PC-3 (cell line): ENCODE measurements at regions not wholly inside any gene's neighbourhood (a gene's known extent, or its start where the extent isn't known, plus 50 kb on each side); places are given as distances from the start of the nearest gene placed in this dataset.
A peak's percentile ranks its signal among the peaks of the same experiment; 100 is the strongest.

ENCODE experiments used
- ATAC-seq: fragments of 200-7000 bp; cut with Tn5 transposase; 2 replicates; pipeline ENCODE4 v1.9.1; 2020; ENCODE audit warnings: mild to moderate bottlenecking, moderate library complexity
- BruUV-seq: library from RNA; stranded (reverse); fragments of 400-500 nt; replicated peaks from 2 replicates; lab custom pipeline; 2021; lab: Mats Ljungman, UMichigan
- CTCF ChIA-PET: fragments of 300-600 bp; sonication (Branson Sonifier 250); formaldehyde crosslinking; loops from one replicate; lab custom pipeline; 2022; ENCODE audit warnings: antibody characterized with exemption; lab: Charles Lee
- POLR2A ChIA-PET: fragments of 300-600 bp; sonication (Branson Sonifier 250); formaldehyde crosslinking; loops from one replicate; lab custom pipeline; 2022; ENCODE audit warnings: antibody characterized with exemption; ENCODE audit not compliant: unreplicated experiment; lab: Charles Lee
- DNase-seq: peaks from one replicate; pipeline ENCODE4 v3.0.0-alpha.2; 2015
- H2AFZ ChIP-seq: fragments of 300-600 bp; sonication (generic); 2 replicates; pipeline ENCODE4 v1.6.0; 2016; ENCODE audit warnings: antibody characterized with exemption, low read length
- H3F3A ChIP-seq: fragments of 300-600 bp; sonication (generic); one replicate; pipeline ENCODE4 v1.6.0; 2017; ENCODE audit warnings: antibody characterized with exemption, low read length, control low read depth, mild to moderate bottlenecking; ENCODE audit not compliant: unreplicated experiment
- H3K27ac ChIP-seq: fragments of 300-600 bp; sonication (generic); 2 replicates; pipeline ENCODE4 v1.5.1; 2016; ENCODE audit warnings: mild to moderate bottlenecking, low read length
- H3K27me3 ChIP-seq: fragments of 300-600 bp; sonication (generic); 2 replicates; pipeline ENCODE4 v1.6.1; 2016; ENCODE audit warnings: low read length, mixed read lengths
- H3K36me3 ChIP-seq: fragments of 300-600 bp; sonication (generic); 2 replicates; pipeline ENCODE4 v1.6.1; 2016; ENCODE audit warnings: low read depth, mixed run types, low read length, mixed read lengths
- H3K4me1 ChIP-seq: fragments of 300-600 bp; sonication (generic); 2 replicates; pipeline ENCODE4 v1.5.1; 2016; ENCODE audit warnings: low read length; ENCODE audit not compliant: insufficient read depth
- H3K4me2 ChIP-seq: fragments of 300-600 bp; sonication (generic); 2 replicates; pipeline ENCODE4 v1.6.0; 2016; ENCODE audit warnings: low read length
- H3K4me3 ChIP-seq: fragments of 300-600 bp; sonication (generic); 2 replicates; pipeline ENCODE4 v1.5.1; 2016; ENCODE audit warnings: mild to moderate bottlenecking, low read length, mixed read lengths
- H3K79me2 ChIP-seq: fragments of 300-600 bp; sonication (generic); 2 replicates; pipeline ENCODE4 v1.6.1; 2017; ENCODE audit warnings: low read length, mixed read lengths
- H3K9ac ChIP-seq: fragments of 300-600 bp; sonication (generic); 2 replicates; pipeline ENCODE4 v1.6.0; 2016; ENCODE audit warnings: mild to moderate bottlenecking, low read length
- H3K9me2 ChIP-seq: fragments of 300-600 bp; sonication (generic); replicated peaks from 2 replicates; pipeline ENCODE4 v1.6.1; 2016; ENCODE audit warnings: mixed run types, low read length, mixed read lengths
- H3K9me3 ChIP-seq: fragments of 300-600 bp; sonication (generic); 2 replicates; pipeline ENCODE4 v1.6.1; 2016; ENCODE audit warnings: low read length, mixed read lengths
- H4K20me1 ChIP-seq: fragments of 300-600 bp; sonication (generic); 2 replicates; pipeline ENCODE4 v1.6.1; 2016; ENCODE audit warnings: low read length, mixed read lengths
- CTCF ChIP-seq: fragments of 300-600 bp; sonication (generic); conservative IDR thresholded peaks from 2 replicates; pipeline ENCODE4 v1.5.1; 2017; ENCODE audit warnings: antibody characterized with exemption, low read depth, mild to moderate bottlenecking, low read length
- EZH2 ChIP-seq: fragments of 300-600 bp; sonication (generic); IDR thresholded peaks from one replicate; pipeline ENCODE4 v1.6.1; 2017; ENCODE audit warnings: antibody characterized with exemption, mild to moderate bottlenecking, low read length; ENCODE audit not compliant: unreplicated experiment
- EZH2phosphoT487 ChIP-seq: fragments of 300-600 bp; sonication (generic); IDR thresholded peaks from 2 replicates; pipeline ENCODE4 v1.6.1; 2018; ENCODE audit warnings: mild to moderate bottlenecking, antibody characterized with exemption, low read length, borderline replicate concordance
- intact Hi-C: fragments of 100-400 bp; cut with micrococcal nuclease; formaldehyde crosslinking; loops from 2 replicates; pipeline ENCODE4 v1.9.0; 2023

- Histone ChIP-seq H3K4me3 (no peak overlapping the region), H3K9ac (no peak overlapping the region), H3F3A (no peaks in the 10 kb centered on the region), H4K20me1 (no peaks in the 10 kb centered on the region), H3K9me3 (no peaks in the 10 kb centered on the region), H2AFZ (no peak overlapping the region), H3K27me3 (0 out of 2 replicates have a peak, but pooled peaks cover 4% of the 10 kb centered on the region), H3K79me2 (no peaks in the 10 kb centered on the region), H3K9me2 (no peaks in the 10 kb centered on the region), H3K4me2 (no peak overlapping the region), H3K4me1 (no peaks in the 10 kb centered on the region), H3K36me3 (no peaks in the 10 kb centered on the region), H3K27ac (no peak overlapping the region)
- TF ChIP-seq EZH2 (no peak), CTCF (no peak), EZH2phosphoT487 (no peak)
- POLR2A ChIA-PET: no interaction called here
- CTCF ChIA-PET: no interaction called here
- DNase-seq (no peak), ATAC-seq (no peak)
- intact Hi-C loops: no loop called here
- no TSS peak for BruUV-seq
These were observed 80.1 kb upstream of the FZD8 start for GRCh38 chr10:35722226-35722625.

GRCh38 chr10:35720366-35720765, 78.3 kb upstream of the FZD8 start:
- Histone ChIP-seq H3K4me1 (no peaks in the 10 kb centered on the region), H3F3A (no peaks in the 10 kb centered on the region), H4K20me1 (no peaks in the 10 kb centered on the region), H3K79me2 (no peaks in the 10 kb centered on the region), H3K27ac (no peak overlapping the region), H3K4me3 (no peak overlapping the region), H3K9me2 (no peaks in the 10 kb centered on the region), H3K9ac (no peak overlapping the region), H3K9me3 (no peaks in the 10 kb centered on the region), H3K27me3 (0 out of 2 replicates have a peak, but pooled peaks cover 4% of the 10 kb centered on the region), H2AFZ (no peak overlapping the region), H3K36me3 (no peaks in the 10 kb centered on the region), H3K4me2 (no peak overlapping the region)
- TF ChIP-seq EZH2phosphoT487: no peak
- no peak for TF ChIP-seq CTCF
- TF ChIP-seq EZH2: no peak
- ATAC-seq (no peak), DNase-seq (no peak)
- ChIA-PET CTCF (no interaction called here), POLR2A (no interaction called here)
- BruUV-seq: no TSS peak
- intact Hi-C loops: no loop called here

- H3K4me1 ChIP-seq: no peaks in the 10 kb centered on the region
- H4K20me1 ChIP-seq: no peaks in the 10 kb centered on the region
- H3K4me3 ChIP-seq: no peak overlapping the region
- peak; percentile 37; the same call in 1 of the 2 replicates for ATAC-seq
- no peaks in the 10 kb centered on the region for H3K79me2 ChIP-seq
- TF ChIP-seq EZH2 (no peak), CTCF (no peak), EZH2phosphoT487 (no peak)
- no peak overlapping the region for H3K4me2 ChIP-seq
- H3K9me3 ChIP-seq: no peaks in the 10 kb centered on the region
- BruUV-seq: no TSS peak
- no peaks in the 10 kb centered on the region for H3K36me3 ChIP-seq
- no peaks in the 10 kb centered on the region for H3F3A ChIP-seq
- H3K9ac ChIP-seq: no peak overlapping the region
- DNase-seq: no peak
- H3K27me3 ChIP-seq: no peaks in the 10 kb centered on the region
- ChIA-PET CTCF (no interaction called here), POLR2A (no interaction called here)
- intact Hi-C loops: no loop called here
- no peak overlapping the region for H3K27ac ChIP-seq
- no peaks in the 10 kb centered on the region for H3K9me2 ChIP-seq
- no peak overlapping the region for H2AFZ ChIP-seq
These were observed 74.7 kb upstream of the FZD8 start for GRCh38 chr10:35716776-35717175.
